ENCODE measurements at regions not wholly inside any gene's neighbourhood (a gene's known extent, or its start where the extent isn't known, plus 50 kb on each side); places are given as distances from the start of the nearest gene placed in this dataset.

- TF ChIP-seq YY1 (IDR thresholded peaks at IDR 0.05; ENCODE audit: insufficient read depth, insufficient read length) (no peak), ZNF274 (IDR thresholded peaks at IDR 0.05; ENCODE audit: low read depth, low read length) (no peak), SUZ12 (IDR thresholded peaks at IDR 0.05; ENCODE audit: extremely low read depth, insufficient read depth, insufficient read length) (no peak)
These were observed 159.7 kb upstream of the ELL2 start for GRCh38 chr5:96121364-96121763.
